ENCODE measurements at regions not wholly inside any gene's neighbourhood (a gene's known extent, or its start where the extent isn't known, plus 50 kb on each side); places are given as distances from the start of the nearest gene placed in this dataset.

DNA sequence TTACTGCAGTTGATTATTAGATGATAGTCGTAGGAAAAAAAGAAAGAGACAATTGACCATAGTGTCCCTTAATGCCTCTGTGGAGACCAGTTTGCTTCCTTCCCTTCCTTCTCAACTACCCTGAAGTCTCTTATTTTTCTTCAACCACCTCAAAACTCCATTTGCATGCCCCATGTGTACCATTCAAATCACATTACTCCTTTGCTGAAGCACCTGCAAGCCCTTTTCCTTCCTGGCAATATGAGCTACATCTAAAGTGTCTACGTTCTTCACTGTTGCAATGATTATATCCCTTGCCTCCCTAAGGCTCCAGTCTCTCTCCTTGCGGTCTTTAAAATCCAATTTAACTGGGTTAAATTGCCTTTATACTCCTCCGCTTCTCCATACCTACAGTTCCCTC, 867.4 kb upstream of the API5 start:
- TF ChIP-seq, protein P1, sequence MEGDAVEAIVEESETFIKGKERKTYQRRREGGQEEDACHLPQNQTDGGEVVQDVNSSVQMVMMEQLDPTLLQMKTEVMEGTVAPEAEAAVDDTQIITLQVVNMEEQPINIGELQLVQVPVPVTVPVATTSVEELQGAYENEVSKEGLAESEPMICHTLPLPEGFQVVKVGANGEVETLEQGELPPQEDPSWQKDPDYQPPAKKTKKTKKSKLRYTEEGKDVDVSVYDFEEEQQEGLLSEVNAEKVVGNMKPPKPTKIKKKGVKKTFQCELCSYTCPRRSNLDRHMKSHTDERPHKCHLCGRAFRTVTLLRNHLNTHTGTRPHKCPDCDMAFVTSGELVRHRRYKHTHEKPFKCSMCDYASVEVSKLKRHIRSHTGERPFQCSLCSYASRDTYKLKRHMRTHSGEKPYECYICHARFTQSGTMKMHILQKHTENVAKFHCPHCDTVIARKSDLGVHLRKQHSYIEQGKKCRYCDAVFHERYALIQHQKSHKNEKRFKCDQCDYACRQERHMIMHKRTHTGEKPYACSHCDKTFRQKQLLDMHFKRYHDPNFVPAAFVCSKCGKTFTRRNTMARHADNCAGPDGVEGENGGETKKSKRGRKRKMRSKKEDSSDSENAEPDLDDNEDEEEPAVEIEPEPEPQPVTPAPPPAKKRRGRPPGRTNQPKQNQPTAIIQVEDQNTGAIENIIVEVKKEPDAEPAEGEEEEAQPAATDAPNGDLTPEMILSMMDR (IDR thresholded peaks at IDR 0.05), result no peak
- TF ChIP-seq POLR2A (IDR thresholded peaks at IDR 0.05), result no peak
